Epithelial cell of proximal tubule (primary cell): ENCODE measurements at regions not wholly inside any gene's neighbourhood (a gene's known extent, or its start where the extent isn't known, plus 50 kb on each side); places are given as distances from the start of the nearest gene placed in this dataset.

Source experiments
- DNase-seq: peaks from one replicate; pipeline ENCODE4 v3.0.0-alpha.2; 2011; ENCODE audit warnings: low read depth
- H3K4me3 ChIP-seq: 2 replicates; pipeline ENCODE4 v1.5.1; 2011; ENCODE audit warnings: low read depth, mild to moderate bottlenecking, low read length
- TF ChIP-seq, protein P1 (sequence below): conservative IDR thresholded peaks from 2 replicates; pipeline ENCODE4 v1.5.1; 2012; ENCODE audit warnings: low read depth, mild to moderate bottlenecking, low read length

- no peak for DNase-seq
- no peak overlapping the region for H3K4me3 ChIP-seq
- TF ChIP-seq, protein P1, sequence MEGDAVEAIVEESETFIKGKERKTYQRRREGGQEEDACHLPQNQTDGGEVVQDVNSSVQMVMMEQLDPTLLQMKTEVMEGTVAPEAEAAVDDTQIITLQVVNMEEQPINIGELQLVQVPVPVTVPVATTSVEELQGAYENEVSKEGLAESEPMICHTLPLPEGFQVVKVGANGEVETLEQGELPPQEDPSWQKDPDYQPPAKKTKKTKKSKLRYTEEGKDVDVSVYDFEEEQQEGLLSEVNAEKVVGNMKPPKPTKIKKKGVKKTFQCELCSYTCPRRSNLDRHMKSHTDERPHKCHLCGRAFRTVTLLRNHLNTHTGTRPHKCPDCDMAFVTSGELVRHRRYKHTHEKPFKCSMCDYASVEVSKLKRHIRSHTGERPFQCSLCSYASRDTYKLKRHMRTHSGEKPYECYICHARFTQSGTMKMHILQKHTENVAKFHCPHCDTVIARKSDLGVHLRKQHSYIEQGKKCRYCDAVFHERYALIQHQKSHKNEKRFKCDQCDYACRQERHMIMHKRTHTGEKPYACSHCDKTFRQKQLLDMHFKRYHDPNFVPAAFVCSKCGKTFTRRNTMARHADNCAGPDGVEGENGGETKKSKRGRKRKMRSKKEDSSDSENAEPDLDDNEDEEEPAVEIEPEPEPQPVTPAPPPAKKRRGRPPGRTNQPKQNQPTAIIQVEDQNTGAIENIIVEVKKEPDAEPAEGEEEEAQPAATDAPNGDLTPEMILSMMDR = no peak
Observed at GRCh38 chr2:136232456-136233172, 114.7 kb upstream of the CXCR4 start.

- TF ChIP-seq, protein P1 = no peak
- DNase-seq = no peak
- no peak overlapping the region for H3K4me3 ChIP-seq
Observed at GRCh38 chr2:136230464-136230863, 112.5 kb upstream of the CXCR4 start.

DNA sequence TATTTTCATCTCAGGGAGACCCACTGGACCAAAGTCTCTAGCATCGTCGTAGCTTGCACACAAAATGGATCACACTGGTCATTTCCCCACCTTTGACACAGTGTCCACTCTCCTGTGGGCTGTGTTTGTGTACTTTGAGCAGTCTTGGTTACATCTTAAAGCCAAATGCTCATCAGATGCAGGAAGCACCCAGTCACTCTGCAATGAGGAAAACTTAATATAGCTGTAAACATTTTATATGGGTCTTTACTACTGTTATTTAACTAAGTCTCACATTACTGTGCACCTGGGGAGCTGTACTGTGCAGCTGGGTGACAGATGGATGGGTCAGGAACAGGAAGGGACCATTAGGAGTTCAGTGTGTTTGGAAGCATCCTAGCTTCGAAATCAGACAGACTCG, 109.0 kb upstream of the CXCR4 start:
- H3K4me3 ChIP-seq = no peak overlapping the region
- DNase-seq = no peak
- TF ChIP-seq, protein P1 = no peak

DNA sequence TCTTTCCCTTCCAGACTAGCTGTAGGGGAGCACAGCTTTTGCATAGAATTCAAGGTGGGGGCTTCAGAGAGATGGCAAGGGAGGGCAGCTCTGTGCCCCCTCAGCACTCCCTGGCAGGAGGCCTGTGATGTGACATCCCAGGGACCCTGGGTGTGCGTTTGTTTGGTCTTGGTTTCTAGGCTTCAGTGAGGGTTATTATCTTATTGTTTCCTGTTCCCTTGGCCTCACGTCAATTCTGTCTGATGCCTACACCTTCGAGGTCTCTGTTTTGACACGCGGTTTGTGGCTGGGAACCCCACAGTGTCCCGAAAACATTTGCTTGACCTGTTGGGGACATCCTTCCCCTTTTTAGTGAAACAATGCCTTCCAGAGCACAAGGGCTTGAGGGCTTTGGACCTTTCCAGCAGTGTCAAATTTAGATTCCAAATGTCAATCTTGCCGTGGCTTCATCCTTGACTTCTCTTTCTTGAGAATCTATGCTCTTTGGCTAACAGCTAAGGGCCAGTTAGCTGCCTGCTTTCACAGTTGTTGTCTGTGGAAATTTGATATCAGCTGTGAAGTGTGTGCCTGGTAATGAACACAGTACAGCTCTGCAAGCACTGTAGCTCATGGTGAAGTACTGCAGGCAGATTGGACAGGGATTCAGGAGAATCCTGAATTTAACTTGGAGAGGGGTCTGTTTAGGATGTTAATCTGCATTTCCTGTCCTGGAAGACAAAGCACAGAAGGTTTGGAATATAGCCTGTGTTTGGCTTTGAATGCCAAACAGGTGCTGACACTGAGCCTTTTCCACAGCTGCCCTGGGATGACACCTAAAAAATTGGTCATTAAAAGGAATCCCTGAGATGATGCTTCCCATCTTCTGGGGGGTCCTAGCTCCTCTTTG, 108.2 kb upstream of the CXCR4 start:
- no peak for DNase-seq
- no peak overlapping the region for H3K4me3 ChIP-seq
- TF ChIP-seq, protein P1 = no peak

- no peak for DNase-seq
- H3K4me3 ChIP-seq = no peak overlapping the region
- TF ChIP-seq, protein P1 = no peak
Observed at GRCh38 chr2:136223274-136223673, 105.3 kb upstream of the CXCR4 start.

DNA sequence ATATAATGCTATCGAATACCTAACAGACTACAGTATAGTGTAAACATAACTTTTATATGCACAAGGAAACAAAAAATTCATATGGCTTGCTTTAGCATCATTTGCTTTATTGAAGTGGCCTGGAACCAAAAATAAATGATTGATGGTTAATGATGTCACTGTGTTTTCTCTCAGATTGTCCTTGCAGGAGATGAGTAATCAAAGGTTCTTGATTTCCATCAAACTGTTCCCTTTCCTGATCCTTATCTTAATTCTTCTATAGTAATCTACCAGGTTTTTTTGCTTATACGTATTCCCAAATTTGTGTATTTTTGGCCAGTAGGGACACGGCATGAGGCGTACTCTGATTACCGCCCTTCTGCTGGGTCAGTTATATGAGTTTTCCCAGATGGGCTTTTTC, 104.9 kb upstream of the CXCR4 start:
- no peak for DNase-seq
- TF ChIP-seq, protein P1 = no peak
- H3K4me3 ChIP-seq = no peak overlapping the region
